HEK293T (cell line): ENCODE measurements at regions not wholly inside any gene's neighbourhood (a gene's known extent, or its start where the extent isn't known, plus 50 kb on each side); places are given as distances from the start of the nearest gene placed in this dataset.

Experiments
- BHLHE40 ChIP-seq: fragments of 450-650 bp; IDR thresholded peaks from 2 replicates; pipeline ENCODE4 v1.6.1; 2016; ENCODE audit warnings: mild to moderate bottlenecking, moderate library complexity, borderline replicate concordance
- FOXA1 ChIP-seq: fragments of 450-650 bp; IDR thresholded peaks from 2 replicates; pipeline ENCODE4 v1.6.1; 2016; ENCODE audit warnings: mild to moderate bottlenecking
- L3MBTL2 ChIP-seq: fragments of 450-650 bp; conservative IDR thresholded peaks from 2 replicates; pipeline ENCODE4 v1.6.1; 2016; ENCODE audit warnings: mild to moderate bottlenecking
- SP1 ChIP-seq: fragments of 450-650 bp; IDR thresholded peaks from 2 replicates; pipeline ENCODE4 v1.6.1; 2017
- SUZ12 ChIP-seq: fragments of 450-650 bp; IDR thresholded peaks from 2 replicates; pipeline ENCODE4 v1.6.1; 2016; ENCODE audit warnings: mild to moderate bottlenecking
- TARDBP ChIP-seq: fragments of 450-650 bp; IDR thresholded peaks from 2 replicates; pipeline ENCODE4 v1.6.1; 2016

DNA sequence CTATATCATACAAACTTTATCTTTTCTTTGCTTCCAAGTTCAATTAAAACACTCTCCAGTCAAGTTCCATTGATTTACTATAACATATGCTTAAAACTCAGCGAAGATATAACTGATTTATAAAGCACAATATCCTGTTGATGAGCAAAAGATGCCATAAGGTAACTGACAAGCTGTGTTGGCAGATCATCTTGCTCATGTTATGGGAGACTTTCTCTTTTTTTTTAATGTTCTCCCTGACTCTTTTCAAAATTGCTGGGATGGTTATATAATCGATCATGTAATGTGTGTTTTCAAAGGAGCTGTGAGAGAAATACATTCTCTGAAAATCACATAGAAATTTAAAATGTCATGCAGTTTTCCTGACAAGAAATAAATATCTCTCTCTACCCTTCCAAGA lies 293.5 kb downstream of the MED10 start:
- no peak for TF ChIP-seq L3MBTL2
- TF ChIP-seq FOXA1: no peak
- no peak for TF ChIP-seq BHLHE40
- TF ChIP-seq SP1: no peak
- TF ChIP-seq SUZ12: no peak
- no peak for TF ChIP-seq TARDBP
